SK-N-SH treated with all-trans-retinoic acid at 6 μM for 48 hours (cell line): ENCODE measurements at regions not wholly inside any gene's neighbourhood (a gene's known extent, or its start where the extent isn't known, plus 50 kb on each side); places are given as distances from the start of the nearest gene placed in this dataset.

ENCODE experiments used
- ATAC-seq: fragments of 200-7000 bp; cut with Tn5 transposase; 3 replicates; pipeline ENCODE4 v1.9.1; 2020; ENCODE audit warnings: mild to moderate bottlenecking, moderate library complexity
- ARNTL ChIP-seq: fragments of 450-650 bp; formaldehyde crosslinking; IDR thresholded peaks from 2 replicates; pipeline ENCODE4 v1.5.0; 2020; ENCODE audit warnings: low read depth, mild to moderate bottlenecking, moderate library complexity, borderline replicate concordance
- BACH2 ChIP-seq: fragments of 250-450 bp; sonication (Bioruptor Pico); IDR thresholded peaks from 2 replicates; pipeline ENCODE4 v1.9.0; 2021; ENCODE audit warnings: mild to moderate bottlenecking, borderline replicate concordance
- CREB5 ChIP-seq: fragments of 250-450 bp; sonication (Bioruptor Pico); IDR thresholded peaks from 2 replicates; pipeline ENCODE4 v1.5.1; 2020; ENCODE audit warnings: low read depth, mild to moderate bottlenecking, moderate library complexity
- CSDC2 ChIP-seq: fragments of 250-450 bp; sonication (Bioruptor Pico); IDR thresholded peaks from 2 replicates; pipeline ENCODE4 v1.5.0; 2020; ENCODE audit warnings: mild to moderate bottlenecking, moderate library complexity
- CSRNP3 ChIP-seq: fragments of 250-450 bp; sonication (Bioruptor Pico); IDR thresholded peaks from 2 replicates; pipeline ENCODE4 v1.5.1; 2021; ENCODE audit warnings: mild to moderate bottlenecking, moderate library complexity
- ESRRG ChIP-seq: fragments of 250-450 bp; sonication (Bioruptor Pico); IDR thresholded peaks from 2 replicates; pipeline ENCODE4 v1.6.1; 2021; ENCODE audit warnings: mild to moderate bottlenecking
- GLIS3 ChIP-seq: fragments of 250-450 bp; sonication (Bioruptor Pico); IDR thresholded peaks from 2 replicates; pipeline ENCODE4 v1.5.0; 2020; ENCODE audit warnings: mild to moderate bottlenecking, moderate library complexity
- ISL1 ChIP-seq: fragments of 250-450 bp; sonication (Bioruptor Pico); IDR thresholded peaks from 2 replicates; pipeline ENCODE4 v2.1.2; 2022; ENCODE audit warnings: mild to moderate bottlenecking, moderate library complexity
- OSR1 ChIP-seq: fragments of 250-450 bp; sonication (Bioruptor Pico); IDR thresholded peaks from 2 replicates; pipeline ENCODE4 v1.8.0; 2022; ENCODE audit warnings: moderate library complexity, mild to moderate bottlenecking, inconsistent platforms
- PATZ1 ChIP-seq: fragments of 250-450 bp; sonication (Bioruptor Pico); IDR thresholded peaks from 2 replicates; pipeline ENCODE4 v1.8.0; 2020; ENCODE audit warnings: mild to moderate bottlenecking, moderate library complexity, borderline replicate concordance
- POU6F1 ChIP-seq: fragments of 250-450 bp; sonication (Bioruptor Pico); IDR thresholded peaks from 2 replicates; pipeline ENCODE4 v1.8.0; 2021; ENCODE audit warnings: low read depth, mild to moderate bottlenecking, moderate library complexity, borderline replicate concordance
- PPARA ChIP-seq: fragments of 250-450 bp; sonication (Bioruptor Pico); IDR thresholded peaks from 2 replicates; pipeline ENCODE4 v1.5.0; 2020; ENCODE audit warnings: mild to moderate bottlenecking, borderline replicate concordance
- RARB ChIP-seq: fragments of 250-450 bp; sonication (Bioruptor Pico); IDR thresholded peaks from 2 replicates; pipeline ENCODE4 v1.8.0; 2021; ENCODE audit warnings: mild to moderate bottlenecking, moderate library complexity
- SNAI2 ChIP-seq: fragments of 250-450 bp; sonication (Bioruptor Pico); IDR thresholded peaks from 2 replicates; pipeline ENCODE4 v1.5.0; 2020; ENCODE audit warnings: mild to moderate bottlenecking, moderate library complexity
- TCF4 ChIP-seq: fragments of 250-450 bp; sonication (Bioruptor Pico); IDR thresholded peaks from 2 replicates; pipeline ENCODE4 v1.8.0; 2021; ENCODE audit warnings: mild to moderate bottlenecking, moderate library complexity, borderline replicate concordance
- TOX ChIP-seq: fragments of 250-450 bp; sonication (Bioruptor Pico); IDR thresholded peaks from 2 replicates; pipeline ENCODE4 v1.8.0; 2021; ENCODE audit warnings: mild to moderate bottlenecking, moderate library complexity, borderline replicate concordance
- ZC3H10 ChIP-seq: fragments of 250-450 bp; sonication (Bioruptor Pico); IDR thresholded peaks from 2 replicates; pipeline ENCODE4 v1.5.1; 2021; ENCODE audit warnings: mild to moderate bottlenecking, moderate library complexity
- ZFP3 ChIP-seq: fragments of 250-450 bp; sonication (Bioruptor Pico); IDR thresholded peaks from 2 replicates; pipeline ENCODE4 v1.5.0; 2020; ENCODE audit warnings: mild to moderate bottlenecking, moderate library complexity
- ZNF565 ChIP-seq: fragments of 450-650 bp; formaldehyde crosslinking; conservative IDR thresholded peaks from 2 replicates; pipeline ENCODE4 v1.5.0; 2020; ENCODE audit warnings: low read depth, mild to moderate bottlenecking, moderate library complexity
- ZNF70 ChIP-seq: fragments of 450-650 bp; formaldehyde crosslinking; IDR thresholded peaks from 2 replicates; pipeline ENCODE4 v1.5.0; 2020; ENCODE audit warnings: mild to moderate bottlenecking, moderate library complexity
- ZNF8 ChIP-seq: fragments of 450-650 bp; formaldehyde crosslinking; IDR thresholded peaks from 2 replicates; pipeline ENCODE4 v1.5.0; 2020; ENCODE audit warnings: mild to moderate bottlenecking, moderate library complexity

- no peak for TF ChIP-seq CREB5 (CRISPR knock-in tag)
- TF ChIP-seq ESRRG (CRISPR knock-in tag), result no peak
- TF ChIP-seq TCF4, result no peak
- TF ChIP-seq ZNF70 (CRISPR knock-in tag), result no peak
- TF ChIP-seq CSDC2 (CRISPR knock-in tag), result no peak
- no peak for TF ChIP-seq RARB
- TF ChIP-seq OSR1 (CRISPR knock-in tag), result no peak
- TF ChIP-seq BACH2 (CRISPR knock-in tag), result no peak
- TF ChIP-seq PATZ1 (CRISPR knock-in tag), result no peak
- no peak for ATAC-seq
Observed at GRCh38 chr6:33936886-33937285, 133.1 kb upstream of the MLN start.

GRCh38 chr6:33935439-33936080, 131.8 kb upstream of the MLN start:
- ATAC-seq, result no peak
- TF ChIP-seq ZC3H10 (no peak), ZNF565 (CRISPR knock-in tag) (no peak), PATZ1 (CRISPR knock-in tag) (no peak), RARB (no peak), PPARA (no peak), POU6F1 (CRISPR knock-in tag) (no peak), ISL1 (no peak)

- ATAC-seq, result no peak
- TF ChIP-seq ARNTL (CRISPR knock-in tag), result no peak
- no peak for TF ChIP-seq ZC3H10
- TF ChIP-seq CREB5 (CRISPR knock-in tag), result no peak
- no peak for TF ChIP-seq SNAI2 (CRISPR knock-in tag)
- no peak for TF ChIP-seq ZNF70 (CRISPR knock-in tag)
- TF ChIP-seq ZFP3 (CRISPR knock-in tag), result no peak
- no peak for TF ChIP-seq CSRNP3
Observed at GRCh38 chr6:33934731-33935270, 131.0 kb upstream of the MLN start.

- ATAC-seq, result no peak
- TF ChIP-seq ZNF8, result no peak
- no peak for TF ChIP-seq ARNTL (CRISPR knock-in tag)
- no peak for TF ChIP-seq TOX (CRISPR knock-in tag)
- TF ChIP-seq POU6F1 (CRISPR knock-in tag), result no peak
- TF ChIP-seq ZNF70 (CRISPR knock-in tag), result no peak
- TF ChIP-seq PATZ1 (CRISPR knock-in tag), result no peak
- TF ChIP-seq OSR1 (CRISPR knock-in tag), result no peak
- no peak for TF ChIP-seq SNAI2 (CRISPR knock-in tag)
- TF ChIP-seq CSDC2 (CRISPR knock-in tag), result no peak
- no peak for TF ChIP-seq RARB
- TF ChIP-seq GLIS3, result no peak
- no peak for TF ChIP-seq ISL1
- TF ChIP-seq ZFP3 (CRISPR knock-in tag), result no peak
- TF ChIP-seq ZNF565 (CRISPR knock-in tag), result no peak
Observed at GRCh38 chr6:33933101-33933500, 129.3 kb upstream of the MLN start.
